ENCODE measurements at regions not wholly inside any gene's neighbourhood (a gene's known extent, or its start where the extent isn't known, plus 50 kb on each side); places are given as distances from the start of the nearest gene placed in this dataset.

DNA sequence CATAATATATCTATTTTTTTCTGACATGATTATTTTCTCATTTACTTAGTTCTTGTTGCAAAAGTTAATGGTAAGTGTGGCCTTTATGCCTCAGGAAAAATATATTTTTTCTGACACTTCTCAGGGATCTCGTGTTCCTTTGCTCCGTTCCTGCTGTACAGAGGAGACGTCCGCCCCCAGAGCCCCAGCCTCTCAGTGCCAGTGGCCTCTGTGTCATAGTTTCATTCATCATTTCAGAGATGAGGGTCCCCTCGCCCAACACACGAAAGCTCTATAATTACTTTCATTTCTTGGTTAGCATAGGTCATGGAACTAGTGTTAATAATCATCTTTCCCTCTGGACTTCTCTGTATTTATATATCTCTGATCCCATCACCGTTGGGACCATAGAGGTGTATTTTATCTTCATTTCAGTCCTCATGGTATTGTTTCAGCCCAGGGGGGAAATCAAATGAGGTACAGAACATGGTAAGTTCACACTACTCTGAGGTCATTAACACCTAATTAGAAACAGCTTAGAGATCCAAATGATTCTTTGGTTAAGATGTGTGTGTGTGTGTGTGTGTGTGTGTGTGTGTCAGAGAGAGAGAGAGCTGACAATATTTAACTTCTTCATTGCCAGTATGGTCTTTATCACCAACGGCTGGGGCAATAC lies 631.1 kb upstream of the TENM3 start:
- H3K27ac ChIP-seq (ENCODE audit: low read depth in 2 of 2, low read length in 2 of 2), result no peak overlapping the region
- H3K9me3 ChIP-seq (ENCODE audit: control insufficient read depth in 2 of 3, insufficient read depth in 1 of 3, low read length in 3 of 3), result no peaks in the 10 kb centered on the region
- TF ChIP-seq, protein P1, sequence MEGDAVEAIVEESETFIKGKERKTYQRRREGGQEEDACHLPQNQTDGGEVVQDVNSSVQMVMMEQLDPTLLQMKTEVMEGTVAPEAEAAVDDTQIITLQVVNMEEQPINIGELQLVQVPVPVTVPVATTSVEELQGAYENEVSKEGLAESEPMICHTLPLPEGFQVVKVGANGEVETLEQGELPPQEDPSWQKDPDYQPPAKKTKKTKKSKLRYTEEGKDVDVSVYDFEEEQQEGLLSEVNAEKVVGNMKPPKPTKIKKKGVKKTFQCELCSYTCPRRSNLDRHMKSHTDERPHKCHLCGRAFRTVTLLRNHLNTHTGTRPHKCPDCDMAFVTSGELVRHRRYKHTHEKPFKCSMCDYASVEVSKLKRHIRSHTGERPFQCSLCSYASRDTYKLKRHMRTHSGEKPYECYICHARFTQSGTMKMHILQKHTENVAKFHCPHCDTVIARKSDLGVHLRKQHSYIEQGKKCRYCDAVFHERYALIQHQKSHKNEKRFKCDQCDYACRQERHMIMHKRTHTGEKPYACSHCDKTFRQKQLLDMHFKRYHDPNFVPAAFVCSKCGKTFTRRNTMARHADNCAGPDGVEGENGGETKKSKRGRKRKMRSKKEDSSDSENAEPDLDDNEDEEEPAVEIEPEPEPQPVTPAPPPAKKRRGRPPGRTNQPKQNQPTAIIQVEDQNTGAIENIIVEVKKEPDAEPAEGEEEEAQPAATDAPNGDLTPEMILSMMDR (IDR thresholded peaks at IDR 0.05; ENCODE audit: borderline replicate concordance, extremely low read depth, insufficient read depth), result no peak
- intact Hi-C loops (cut with DNase I), result no loop called here
- H3K9ac ChIP-seq (ENCODE audit: low read length in 3 of 3), result no peak overlapping the region
- H3K4me1 ChIP-seq (ENCODE audit: control insufficient read depth in 2 of 3, insufficient read depth in 2 of 3, low read depth in 1 of 3, low read length in 3 of 3), result no peaks in the 10 kb centered on the region
- H3K4me3 ChIP-seq (ENCODE audit: low read length in 3 of 3), result no peak overlapping the region
- no peak for FAIRE-seq
- no peaks in the 10 kb centered on the region for H3K27me3 ChIP-seq (ENCODE audit: control insufficient read depth, insufficient read depth, low read length)
- H3K36me3 ChIP-seq (ENCODE audit: control insufficient read depth in 2 of 3, insufficient read depth in 3 of 3, low read length in 3 of 3), result no peaks in the 10 kb centered on the region
- DNase-seq, result peak in 1 of 5 donors; percentile 3

DNA sequence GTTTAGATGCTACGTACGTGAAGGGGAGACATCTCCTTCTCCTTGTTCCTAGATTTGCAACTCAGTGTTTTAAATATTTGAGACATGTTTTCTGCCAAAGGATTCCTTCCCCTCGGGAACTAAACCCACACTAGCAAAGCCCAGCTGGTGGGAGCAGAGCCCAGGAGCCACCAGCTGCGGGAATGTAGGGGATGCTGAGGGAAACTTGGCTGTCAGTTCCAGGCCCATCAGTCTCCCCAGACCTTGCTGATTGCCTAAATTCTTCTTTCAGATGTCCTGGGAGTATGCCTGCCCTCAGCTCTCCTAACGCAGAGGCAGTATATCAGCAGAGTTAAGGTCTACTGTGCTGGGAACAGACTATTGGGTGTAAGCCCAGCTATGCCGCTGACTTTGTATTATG lies 630.0 kb upstream of the TENM3 start:
- Histone ChIP-seq H3K36me3 (ENCODE audit: control insufficient read depth in 2 of 3, insufficient read depth in 3 of 3, low read length in 3 of 3) (no peaks in the 10 kb centered on the region), H3K4me1 (ENCODE audit: control insufficient read depth in 2 of 3, insufficient read depth in 2 of 3, low read depth in 1 of 3, low read length in 3 of 3) (no peaks in the 10 kb centered on the region), H3K9ac (ENCODE audit: low read length in 3 of 3) (no peak overlapping the region), H3K4me3 (ENCODE audit: low read length in 3 of 3) (no peak overlapping the region), H3K27me3 (ENCODE audit: control insufficient read depth, insufficient read depth, low read length) (no peaks in the 10 kb centered on the region), H3K9me3 (ENCODE audit: control insufficient read depth in 2 of 3, insufficient read depth in 1 of 3, low read length in 3 of 3) (no peaks in the 10 kb centered on the region), H3K27ac (ENCODE audit: low read depth in 2 of 2, low read length in 2 of 2) (no peak overlapping the region)
- FAIRE-seq (no peak), DNase-seq (no peak)
- intact Hi-C loops (cut with DNase I), result no loop called here
- TF ChIP-seq, protein P1 (IDR thresholded peaks at IDR 0.05; ENCODE audit: borderline replicate concordance, extremely low read depth, insufficient read depth), result no peak

DNA sequence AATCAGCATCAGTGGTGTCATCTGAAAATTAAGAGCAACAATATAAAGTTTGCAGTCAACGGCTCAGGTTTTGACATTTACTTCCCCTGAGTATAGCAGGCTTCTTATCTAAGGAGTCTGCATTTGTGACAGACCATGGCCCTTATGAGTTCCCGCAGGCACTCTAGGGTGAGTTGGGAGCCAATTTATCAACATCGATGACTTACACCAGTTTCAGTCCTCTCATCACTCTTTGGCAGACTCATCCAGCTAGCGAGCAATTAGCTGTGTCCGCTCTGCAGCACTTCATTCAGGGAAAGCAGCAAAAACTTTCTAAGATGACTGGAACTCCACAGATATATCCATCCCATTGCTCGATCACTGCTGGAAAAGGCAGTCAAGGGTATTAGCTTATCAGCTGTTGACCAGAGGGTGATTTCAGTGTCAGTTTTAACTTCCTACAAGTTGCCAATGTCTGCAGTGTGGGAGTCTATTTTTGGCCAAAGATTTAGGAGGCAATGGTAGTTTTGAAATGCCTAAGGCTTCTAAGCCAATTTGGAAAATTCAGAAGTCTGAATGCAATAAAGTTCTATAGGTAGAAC lies 625.1 kb upstream of the TENM3 start:
- no peak overlapping the region for H3K27ac ChIP-seq (ENCODE audit: low read depth in 2 of 2, low read length in 2 of 2)
- H3K9me3 ChIP-seq (ENCODE audit: control insufficient read depth in 2 of 3, insufficient read depth in 1 of 3, low read length in 3 of 3), result no peaks in the 10 kb centered on the region
- intact Hi-C loops (cut with DNase I), result no loop called here
- H3K27me3 ChIP-seq (ENCODE audit: control insufficient read depth, insufficient read depth, low read length), result no peaks in the 10 kb centered on the region
- H3K4me1 ChIP-seq (ENCODE audit: control insufficient read depth in 2 of 3, insufficient read depth in 2 of 3, low read depth in 1 of 3, low read length in 3 of 3), result no peaks in the 10 kb centered on the region
- H3K4me3 ChIP-seq (ENCODE audit: low read length in 3 of 3), result no peak overlapping the region
- no peaks in the 10 kb centered on the region for H3K36me3 ChIP-seq (ENCODE audit: control insufficient read depth in 2 of 3, insufficient read depth in 3 of 3, low read length in 3 of 3)
- FAIRE-seq, result no peak
- H3K9ac ChIP-seq (ENCODE audit: low read length in 3 of 3), result no peak overlapping the region
- DNase-seq, result no peak
- TF ChIP-seq, protein P1 (IDR thresholded peaks at IDR 0.05; ENCODE audit: borderline replicate concordance, extremely low read depth, insufficient read depth), result no peak

Data from kidney (tissue), 13 donors.